ENCODE measurements at regions not wholly inside any gene's neighbourhood (a gene's known extent, or its start where the extent isn't known, plus 50 kb on each side); places are given as distances from the start of the nearest gene placed in this dataset.

GRCh38 chr20:11976966-11977365 is 59.3 kb downstream of the BTBD3 start:
- TF ChIP-seq CTCF (conservative IDR thresholded peaks at IDR 0.05), result no peak
- Mint-ChIP-seq H3K4me1 (ENCODE audit: unreplicated experiment) (peaks cover 1% of the 10 kb centered on the region), H3K27me3 (no peaks in the 10 kb centered on the region), H3K36me3 (no peaks in the 10 kb centered on the region), H3K4me3 (no peak overlapping the region), H3K27ac (no peak overlapping the region), H3K9me3 (no peaks in the 10 kb centered on the region)
- DNase-seq (ENCODE audit: extremely low spot score, unreplicated experiment), result no peak

- H3K36me3 Mint-ChIP-seq, result no peaks in the 10 kb centered on the region
- H3K4me3 Mint-ChIP-seq, result no peak overlapping the region
- DNase-seq (ENCODE audit: extremely low spot score, unreplicated experiment), result no peak
- TF ChIP-seq CTCF (conservative IDR thresholded peaks at IDR 0.05), result no peak
- H3K4me1 Mint-ChIP-seq (ENCODE audit: unreplicated experiment), result peaks cover 14% of the 10 kb centered on the region
- peaks cover 5% of the 10 kb centered on the region for H3K27me3 Mint-ChIP-seq
- no peaks in the 10 kb centered on the region for H3K9me3 Mint-ChIP-seq
- no peak overlapping the region for H3K27ac Mint-ChIP-seq
Measured at GRCh38 chr20:11978496-11978895, 60.8 kb downstream of the BTBD3 start.

- peaks cover 14% of the 10 kb centered on the region for H3K4me1 Mint-ChIP-seq (ENCODE audit: unreplicated experiment)
- no peaks in the 10 kb centered on the region for H3K9me3 Mint-ChIP-seq
- H3K4me3 Mint-ChIP-seq, result no peak overlapping the region
- no peak for TF ChIP-seq CTCF (conservative IDR thresholded peaks at IDR 0.05)
- no peak for DNase-seq (ENCODE audit: extremely low spot score, unreplicated experiment)
- no peak overlapping the region for H3K27ac Mint-ChIP-seq
- H3K27me3 Mint-ChIP-seq, result peaks cover 5% of the 10 kb centered on the region
- H3K36me3 Mint-ChIP-seq, result no peaks in the 10 kb centered on the region
Measured at GRCh38 chr20:11979306-11979990, 61.8 kb downstream of the BTBD3 start.

GRCh38 chr20:11980263-11980662 is 62.6 kb downstream of the BTBD3 start:
- Mint-ChIP-seq H3K9me3 (no peaks in the 10 kb centered on the region), H3K4me1 (ENCODE audit: unreplicated experiment) (peaks cover 14% of the 10 kb centered on the region), H3K27me3 (peaks cover 5% of the 10 kb centered on the region), H3K4me3 (no peak overlapping the region), H3K36me3 (no peaks in the 10 kb centered on the region), H3K27ac (no peak overlapping the region)
- no peak for TF ChIP-seq CTCF (conservative IDR thresholded peaks at IDR 0.05)
- no peak for DNase-seq (ENCODE audit: extremely low spot score, unreplicated experiment)

GRCh38 chr20:11981366-11981947 is 63.8 kb downstream of the BTBD3 start:
- DNase-seq (ENCODE audit: extremely low spot score, unreplicated experiment), result no peak
- H3K27me3 Mint-ChIP-seq, result peaks cover 5% of the 10 kb centered on the region
- no peak overlapping the region for H3K27ac Mint-ChIP-seq
- H3K36me3 Mint-ChIP-seq, result no peaks in the 10 kb centered on the region
- peaks cover 14% of the 10 kb centered on the region for H3K4me1 Mint-ChIP-seq (ENCODE audit: unreplicated experiment)
- no peak overlapping the region for H3K4me3 Mint-ChIP-seq
- no peak for TF ChIP-seq CTCF (conservative IDR thresholded peaks at IDR 0.05)
- H3K9me3 Mint-ChIP-seq, result no peaks in the 10 kb centered on the region

Measured in type B pancreatic cell (in vitro differentiated cells).